ENCODE measurements at regions not wholly inside any gene's neighbourhood (a gene's known extent, or its start where the extent isn't known, plus 50 kb on each side); places are given as distances from the start of the nearest gene placed in this dataset.

GRCh38 chr2:109695290-109695689 is 81.1 kb downstream of the SOWAHC start:
- no peaks in the 10 kb centered on the region for H3K36me3 ChIP-seq
- no peaks in the 10 kb centered on the region for H3K27me3 ChIP-seq
- no peak overlapping the region for H3K4me3 ChIP-seq
- TF ChIP-seq, protein P1, sequence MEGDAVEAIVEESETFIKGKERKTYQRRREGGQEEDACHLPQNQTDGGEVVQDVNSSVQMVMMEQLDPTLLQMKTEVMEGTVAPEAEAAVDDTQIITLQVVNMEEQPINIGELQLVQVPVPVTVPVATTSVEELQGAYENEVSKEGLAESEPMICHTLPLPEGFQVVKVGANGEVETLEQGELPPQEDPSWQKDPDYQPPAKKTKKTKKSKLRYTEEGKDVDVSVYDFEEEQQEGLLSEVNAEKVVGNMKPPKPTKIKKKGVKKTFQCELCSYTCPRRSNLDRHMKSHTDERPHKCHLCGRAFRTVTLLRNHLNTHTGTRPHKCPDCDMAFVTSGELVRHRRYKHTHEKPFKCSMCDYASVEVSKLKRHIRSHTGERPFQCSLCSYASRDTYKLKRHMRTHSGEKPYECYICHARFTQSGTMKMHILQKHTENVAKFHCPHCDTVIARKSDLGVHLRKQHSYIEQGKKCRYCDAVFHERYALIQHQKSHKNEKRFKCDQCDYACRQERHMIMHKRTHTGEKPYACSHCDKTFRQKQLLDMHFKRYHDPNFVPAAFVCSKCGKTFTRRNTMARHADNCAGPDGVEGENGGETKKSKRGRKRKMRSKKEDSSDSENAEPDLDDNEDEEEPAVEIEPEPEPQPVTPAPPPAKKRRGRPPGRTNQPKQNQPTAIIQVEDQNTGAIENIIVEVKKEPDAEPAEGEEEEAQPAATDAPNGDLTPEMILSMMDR (IDR thresholded peaks at IDR 0.05) = no peak
- TF ChIP-seq POLR2A (IDR thresholded peaks at IDR 0.05) (no peak), EP300 (IDR thresholded peaks at IDR 0.05) (no peak), POLR2AphosphoS5 (IDR thresholded peaks at IDR 0.05) (no peak)
- WGBS, 2 donors = 71 to 90% methylated on average over 2 of the region's 2 CpGs
- DNase-seq = no peak
- no peaks in the 10 kb centered on the region for H3K9me3 ChIP-seq
- peaks cover 26 to 37% (median 35%) of the 10 kb centered on the region in 4 donors for H3K4me1 ChIP-seq
- no peak overlapping the region for H3K27ac ChIP-seq
- no peak for ATAC-seq (ENCODE audit: low FRiP score in 2 of 2)

- DNase-seq (no peak), ATAC-seq (ENCODE audit: low FRiP score in 2 of 2) (peak; percentile 32 to 46)
- H3K4me1 ChIP-seq = peaks cover 16 to 39% (median 21%) of the 10 kb centered on the region in 4 donors
- no peaks in the 10 kb centered on the region for H3K9me3 ChIP-seq
- no peaks in the 10 kb centered on the region for H3K27me3 ChIP-seq
- H3K27ac ChIP-seq = peak overlapping the region; percentile 42 to 64 (median 50)
- TF ChIP-seq POLR2A (IDR thresholded peaks at IDR 0.05) = no peak
- TF ChIP-seq, protein P1 (IDR thresholded peaks at IDR 0.05) = no peak
- TF ChIP-seq POLR2AphosphoS5 (IDR thresholded peaks at IDR 0.05) = no peak
- no peak for TF ChIP-seq EP300 (IDR thresholded peaks at IDR 0.05)
- no peaks in the 10 kb centered on the region for H3K36me3 ChIP-seq
- no peak overlapping the region for H3K4me3 ChIP-seq
- 31 to 38% methylated on average over 7 of the region's 7 CpGs for WGBS, 2 donors
Observed at GRCh38 chr2:109699646-109700045, 85.5 kb downstream of the SOWAHC start.

- peaks cover 16 to 39% (median 21%) of the 10 kb centered on the region in 4 donors for H3K4me1 ChIP-seq
- 71 to 79% methylated on average over 11 of the region's 11 CpGs for WGBS, 2 donors
- H3K4me3 ChIP-seq = peak overlapping the region in 1 of 4 donors; percentile 2
- H3K27ac ChIP-seq = peak overlapping the region; percentile 21 to 64 (median 47)
- ATAC-seq (ENCODE audit: low FRiP score in 2 of 2) (no peak), DNase-seq (no peak)
- H3K9me3 ChIP-seq = no peaks in the 10 kb centered on the region
- H3K27me3 ChIP-seq = no peaks in the 10 kb centered on the region
- H3K36me3 ChIP-seq = no peaks in the 10 kb centered on the region
- TF ChIP-seq POLR2A (IDR thresholded peaks at IDR 0.05) (no peak), EP300 (IDR thresholded peaks at IDR 0.05) (no peak), POLR2AphosphoS5 (IDR thresholded peaks at IDR 0.05) (no peak)
- TF ChIP-seq, protein P1 (IDR thresholded peaks at IDR 0.05) = no peak
Observed at GRCh38 chr2:109700680-109701274, 86.6 kb downstream of the SOWAHC start.

DNA sequence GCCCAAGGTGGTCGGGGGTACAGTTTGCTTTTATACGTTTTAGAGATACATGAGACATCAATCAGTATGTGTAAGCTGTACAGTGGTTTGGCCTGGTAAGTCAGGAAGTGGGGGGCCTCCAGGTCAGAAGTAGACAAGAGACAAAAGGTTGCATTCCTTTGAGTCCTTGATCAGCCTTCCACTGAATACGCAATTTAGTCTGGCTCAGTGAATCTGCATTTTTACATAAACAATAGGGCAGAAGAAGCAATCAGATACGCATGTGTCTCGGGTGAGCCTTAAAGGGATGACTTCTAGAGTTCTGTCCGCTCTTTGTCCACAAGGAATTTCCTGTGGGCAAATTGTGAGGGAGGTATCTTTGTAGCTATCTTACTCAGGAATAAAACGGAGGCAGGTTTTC is 87.2 kb downstream of the SOWAHC start:
- 60 to 78% methylated on average over 7 of the region's 7 CpGs for WGBS, 2 donors

More for the DNA sequence above, 87.2 kb downstream of the SOWAHC start:
- TF ChIP-seq POLR2AphosphoS5 (IDR thresholded peaks at IDR 0.05) (no peak), EP300 (IDR thresholded peaks at IDR 0.05) (no peak), POLR2A (IDR thresholded peaks at IDR 0.05) (no peak)
- TF ChIP-seq, protein P1 (IDR thresholded peaks at IDR 0.05) = no peak
- Histone ChIP-seq H3K9me3 (no peaks in the 10 kb centered on the region), H3K27ac (peak overlapping the region in 3 of 4 donors; percentile 21 to 42 (median 33)), H3K4me1 (peaks cover 16 to 39% (median 21%) of the 10 kb centered on the region in 4 donors), H3K27me3 (no peaks in the 10 kb centered on the region), H3K4me3 (peak overlapping the region in 1 of 4 donors; percentile 2), H3K36me3 (no peaks in the 10 kb centered on the region)
- no peak for ATAC-seq (ENCODE audit: low FRiP score in 2 of 2)
- no peak for DNase-seq
